ENCODE measurements at regions not wholly inside any gene's neighbourhood (a gene's known extent, or its start where the extent isn't known, plus 50 kb on each side); places are given as distances from the start of the nearest gene placed in this dataset.
"Not testable (repeated sequence)": the region's sequence is repeated elsewhere in the genome, so short reads cannot be mapped to it uniquely, and the experiment has no call there.

GRCh38 chr13:84130495-84131114, 248.3 kb upstream of the SLITRK1 start:
- ATAC-seq, result no peak
- H3K36me3 Mint-ChIP-seq, result no peaks in the 10 kb centered on the region
- H3K4me3 Mint-ChIP-seq, result no peak overlapping the region
- no peaks in the 10 kb centered on the region for H3K27me3 Mint-ChIP-seq
- peaks cover 9 to 12% of the 10 kb centered on the region in 2 donors for H3K4me1 Mint-ChIP-seq (ENCODE audit: low read depth in 2 of 2)
- no peak overlapping the region for H3K27ac Mint-ChIP-seq
- DNase-seq (ENCODE audit: low spot score), result no peak
- H3K9me3 Mint-ChIP-seq, result no peaks in the 10 kb centered on the region

- H3K4me3 Mint-ChIP-seq, result no peak overlapping the region
- no peak overlapping the region for H3K27ac Mint-ChIP-seq
- H3K4me1 Mint-ChIP-seq (ENCODE audit: low read depth in 2 of 2), result peaks cover 9 to 12% of the 10 kb centered on the region in 2 donors
- no peaks in the 10 kb centered on the region for H3K27me3 Mint-ChIP-seq
- no peaks in the 10 kb centered on the region for H3K9me3 Mint-ChIP-seq
- no peak for ATAC-seq
- H3K36me3 Mint-ChIP-seq, result no peaks in the 10 kb centered on the region
- DNase-seq (ENCODE audit: low spot score), result no peak
These were observed 247.7 kb upstream of the SLITRK1 start for GRCh38 chr13:84129966-84130365.

DNA sequence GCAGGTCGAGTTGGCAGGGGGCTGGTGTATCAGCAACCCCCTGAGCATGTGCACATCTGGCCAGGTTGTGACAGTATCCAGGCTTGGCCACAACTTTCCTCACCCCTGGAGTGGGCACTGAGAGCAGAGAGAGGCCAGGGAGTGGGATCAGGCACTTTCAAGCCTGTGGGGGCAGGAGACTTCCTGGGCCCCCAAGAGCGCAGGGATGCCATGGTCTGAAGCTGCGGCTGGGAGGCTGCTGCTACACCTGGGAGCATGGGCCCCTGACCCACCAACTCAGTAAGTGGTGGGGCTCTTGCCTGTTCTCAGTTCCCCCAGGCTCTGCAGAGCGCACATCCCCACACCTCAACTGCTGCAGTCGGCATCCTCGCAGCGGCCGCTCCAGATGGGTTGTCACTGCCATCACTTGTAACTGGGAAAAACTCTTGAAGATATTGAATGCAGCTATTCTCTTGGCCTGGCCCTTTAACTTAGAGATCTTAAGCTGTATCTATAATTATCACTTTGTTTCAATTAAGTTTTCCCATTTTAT, 245.4 kb upstream of the SLITRK1 start:
- H3K9me3 Mint-ChIP-seq, result no peaks in the 10 kb centered on the region
- peak overlapping the region; percentile 77 to 92 for H3K27ac Mint-ChIP-seq
- H3K4me3 Mint-ChIP-seq, result no peak overlapping the region
- no peaks in the 10 kb centered on the region for H3K36me3 Mint-ChIP-seq
- H3K27me3 Mint-ChIP-seq, result no peaks in the 10 kb centered on the region
- ATAC-seq (no peak), DNase-seq (ENCODE audit: low spot score) (no peak)
- H3K4me1 Mint-ChIP-seq (ENCODE audit: low read depth in 2 of 2), result peaks cover 9 to 12% of the 10 kb centered on the region in 2 donors

- peak overlapping the region; percentile 77 to 92 for H3K27ac Mint-ChIP-seq
- H3K9me3 Mint-ChIP-seq, result no peaks in the 10 kb centered on the region
- peaks cover 9 to 12% of the 10 kb centered on the region in 2 donors for H3K4me1 Mint-ChIP-seq (ENCODE audit: low read depth in 2 of 2)
- H3K4me3 Mint-ChIP-seq, result peak overlapping the region; percentile 60
- no peaks in the 10 kb centered on the region for H3K36me3 Mint-ChIP-seq
- DNase-seq (ENCODE audit: low spot score) (peak; percentile 65), ATAC-seq (peak; percentile 92)
- H3K27me3 Mint-ChIP-seq, result no peaks in the 10 kb centered on the region
These were observed 244.4 kb upstream of the SLITRK1 start for GRCh38 chr13:84126671-84127171.

- ATAC-seq (no peak), DNase-seq (ENCODE audit: low spot score) (no peak)
- Mint-ChIP-seq H3K27ac (no peak overlapping the region), H3K36me3 (no peaks in the 10 kb centered on the region), H3K4me1 (ENCODE audit: low read depth in 2 of 2) (peaks cover 2 to 5% of the 10 kb centered on the region in 2 donors), H3K9me3 (peaks cover 4% of the 10 kb centered on the region), H3K27me3 (peaks cover 0 to 2% of the 10 kb centered on the region in 2 donors), H3K4me3 (no peak overlapping the region)
These were observed 239.2 kb upstream of the SLITRK1 start for GRCh38 chr13:84121456-84121855.

DNA sequence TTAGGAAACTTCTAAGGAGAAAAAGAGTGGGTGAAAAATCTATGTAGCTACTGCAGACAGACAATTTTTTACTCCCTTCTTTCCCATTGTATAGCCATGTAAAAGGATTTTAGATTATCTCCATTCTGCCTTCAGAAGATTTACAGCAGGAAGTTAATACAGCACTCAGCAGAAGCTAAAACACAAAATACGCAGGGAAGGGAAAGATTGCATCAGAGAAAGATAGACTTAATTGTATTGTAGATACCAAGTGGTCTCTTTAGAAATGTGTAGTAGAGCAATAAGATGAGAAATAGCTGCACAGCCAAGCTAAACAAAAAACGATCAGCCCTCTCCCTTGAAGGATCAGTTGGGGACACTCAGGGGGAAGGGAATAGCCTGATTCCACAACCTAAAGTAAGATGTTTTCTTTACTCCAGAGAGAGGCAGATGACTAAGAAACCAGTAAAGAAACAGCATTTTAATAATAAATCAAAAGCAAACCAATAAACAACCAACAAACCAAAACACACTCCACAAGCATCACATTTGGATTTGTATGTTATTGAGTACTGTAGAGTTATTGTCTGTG, 236.7 kb upstream of the SLITRK1 start:
- peaks cover 0 to 3% of the 10 kb centered on the region in 2 donors for H3K4me1 Mint-ChIP-seq (ENCODE audit: low read depth in 2 of 2)
- no peak overlapping the region for H3K4me3 Mint-ChIP-seq
- H3K27me3 Mint-ChIP-seq, result peaks cover 0 to 2% of the 10 kb centered on the region in 2 donors
- H3K9me3 Mint-ChIP-seq, result peaks cover 4% of the 10 kb centered on the region
- H3K36me3 Mint-ChIP-seq, result no peaks in the 10 kb centered on the region
- no peak overlapping the region for H3K27ac Mint-ChIP-seq
- DNase-seq (ENCODE audit: low spot score) (no peak), ATAC-seq (no peak)

GRCh38 chr13:84098273-84098672, 216.0 kb upstream of the SLITRK1 start:
- no peaks in the 10 kb centered on the region for H3K36me3 Mint-ChIP-seq
- no peak for DNase-seq (ENCODE audit: low spot score)
- H3K27ac Mint-ChIP-seq, result peak overlapping the region in 1 of 2 donors; percentile 72
- H3K27me3 Mint-ChIP-seq, result no peaks in the 10 kb centered on the region
- no peaks in the 10 kb centered on the region for H3K9me3 Mint-ChIP-seq
- no peak for ATAC-seq
- H3K4me3 Mint-ChIP-seq, result no peak overlapping the region
- peaks cover 6 to 10% of the 10 kb centered on the region in 2 donors for H3K4me1 Mint-ChIP-seq (ENCODE audit: low read depth in 2 of 2)

- Mint-ChIP-seq H3K36me3 (no peaks in the 10 kb centered on the region), H3K9me3 (no peaks in the 10 kb centered on the region), H3K4me3 (no peak overlapping the region), H3K27me3 (no peaks in the 10 kb centered on the region), H3K27ac (no peak overlapping the region), H3K4me1 (ENCODE audit: low read depth in 2 of 2) (peaks cover 6 to 10% of the 10 kb centered on the region in 2 donors)
- DNase-seq (ENCODE audit: low spot score), result no peak
- ATAC-seq, result no peak
These were observed 214.9 kb upstream of the SLITRK1 start for GRCh38 chr13:84097148-84097547.

- Mint-ChIP-seq H3K27me3 (no peaks in the 10 kb centered on the region), H3K9me3 (no peaks in the 10 kb centered on the region), H3K4me3 (no peak overlapping the region), H3K27ac (no peak overlapping the region), H3K36me3 (no peaks in the 10 kb centered on the region), H3K4me1 (ENCODE audit: low read depth in 2 of 2) (peaks cover 6 to 10% of the 10 kb centered on the region in 2 donors)
- no peak for DNase-seq (ENCODE audit: low spot score)
- no peak for ATAC-seq
These were observed 213.9 kb upstream of the SLITRK1 start for GRCh38 chr13:84096216-84096615.

DNA sequence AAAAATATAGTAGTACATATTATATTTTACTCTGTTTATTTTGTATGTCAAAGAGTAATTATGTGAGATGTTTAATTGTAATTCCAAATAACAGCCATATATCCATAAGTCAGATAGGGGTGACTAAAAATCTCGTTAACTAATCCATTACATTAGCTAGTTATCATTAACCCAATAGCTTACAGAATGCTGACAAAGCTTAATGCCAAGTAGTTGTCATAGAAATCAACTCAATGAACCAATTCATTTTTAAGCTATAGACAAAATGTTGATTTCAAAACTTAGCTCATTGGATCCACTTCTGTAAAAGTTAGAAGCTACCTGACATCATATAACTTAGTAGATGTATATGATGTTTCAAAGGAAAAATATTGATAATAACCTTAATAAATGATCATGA, 206.7 kb upstream of the SLITRK1 start:
- Mint-ChIP-seq H3K27me3 (no peaks in the 10 kb centered on the region), H3K27ac (no peak overlapping the region)
- no peak for ATAC-seq

DNA sequence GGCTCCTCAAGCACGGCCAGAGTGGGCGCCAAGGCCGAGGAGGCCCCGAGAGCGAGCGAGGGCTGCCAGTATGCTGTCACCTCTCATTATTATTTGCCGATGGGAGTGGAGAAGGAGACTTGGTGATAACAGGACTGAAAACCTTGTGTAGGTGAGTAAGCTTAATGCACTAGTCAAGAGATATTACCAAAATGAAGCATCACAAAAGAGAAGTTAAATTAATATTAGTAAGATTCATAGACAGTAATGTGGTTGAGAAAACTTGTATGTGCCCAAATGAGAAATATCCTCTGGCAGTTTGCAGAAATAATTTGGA, 204.5 kb upstream of the SLITRK1 start:
- ATAC-seq, result no peak

More for the DNA sequence above, 206.7 kb upstream of the SLITRK1 start:
- Mint-ChIP-seq H3K4me1 (ENCODE audit: low read depth in 2 of 2) (peaks cover 0 to 3% of the 10 kb centered on the region in 2 donors), H3K9me3 (no peaks in the 10 kb centered on the region), H3K4me3 (no peak overlapping the region), H3K36me3 (no peaks in the 10 kb centered on the region)
- no peak for DNase-seq (ENCODE audit: low spot score)

GRCh38 chr13:84086098-84086846, 204.0 kb upstream of the SLITRK1 start:
- H3K4me3 Mint-ChIP-seq; H3K9me3 Mint-ChIP-seq; H3K27me3 Mint-ChIP-seq; H3K36me3 Mint-ChIP-seq; H3K4me1 Mint-ChIP-seq (ENCODE audit: low read depth in 2 of 2); H3K27ac Mint-ChIP-seq; DNase-seq (ENCODE audit: low spot score); ATAC-seq: not testable (repeated sequence)

More for the DNA sequence above, 204.5 kb upstream of the SLITRK1 start:
- Mint-ChIP-seq H3K27me3 (no peaks in the 10 kb centered on the region), H3K9me3 (no peaks in the 10 kb centered on the region), H3K36me3 (no peaks in the 10 kb centered on the region), H3K27ac (no peak overlapping the region), H3K4me1 (ENCODE audit: low read depth in 2 of 2) (peaks cover 0 to 3% of the 10 kb centered on the region in 2 donors), H3K4me3 (no peak overlapping the region)
- DNase-seq (ENCODE audit: low spot score), result no peak

GRCh38 chr13:84082462-84082861, 200.2 kb upstream of the SLITRK1 start:
- DNase-seq (ENCODE audit: low spot score) (no peak), ATAC-seq (no peak)
- Mint-ChIP-seq H3K27ac (no peak overlapping the region), H3K36me3 (no peaks in the 10 kb centered on the region), H3K4me1 (ENCODE audit: low read depth in 2 of 2) (no peaks in the 10 kb centered on the region), H3K27me3 (no peaks in the 10 kb centered on the region), H3K9me3 (no peaks in the 10 kb centered on the region), H3K4me3 (no peak overlapping the region)
